ENCODE measurements at regions not wholly inside any gene's neighbourhood (a gene's known extent, or its start where the extent isn't known, plus 50 kb on each side); places are given as distances from the start of the nearest gene placed in this dataset.

DNA sequence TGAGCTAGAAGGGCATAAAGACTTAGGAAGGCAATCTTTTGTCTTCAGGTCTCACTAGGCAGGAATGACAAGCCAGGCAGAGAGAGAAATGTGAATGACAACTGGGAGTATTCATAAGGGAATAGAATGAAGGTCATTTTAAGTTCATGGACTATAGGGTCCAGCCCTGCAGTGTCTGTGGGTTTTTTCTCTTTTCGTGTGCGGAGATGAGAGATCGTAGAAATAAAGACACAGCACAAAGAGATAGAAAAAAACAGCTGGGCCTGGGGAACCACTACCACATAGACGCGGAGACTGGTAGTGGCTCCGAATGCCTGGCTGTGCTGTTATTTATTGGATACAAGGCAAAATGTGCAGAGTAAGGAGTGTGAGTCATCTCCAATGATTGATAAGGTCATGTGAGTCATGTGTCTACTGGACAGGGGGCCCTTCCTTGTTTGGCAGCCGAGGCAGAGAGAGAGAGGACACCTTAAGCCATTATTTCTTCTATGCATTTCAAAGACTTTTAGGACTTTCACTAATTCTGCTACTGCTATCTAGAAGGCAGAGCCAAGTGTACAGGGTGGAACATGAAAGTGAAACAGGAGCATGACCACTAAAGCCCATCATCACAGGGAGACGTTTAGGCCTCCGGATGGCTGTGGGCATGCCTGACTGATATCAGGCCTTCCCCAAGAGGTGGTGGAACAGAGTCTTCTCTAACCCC lies 921.8 kb upstream of the PCDH10 start:
- no peak for TF ChIP-seq POLR2A (IDR thresholded peaks at IDR 0.05; ENCODE audit: low read length)
- TF ChIP-seq GATA1 (IDR thresholded peaks at IDR 0.05; ENCODE audit: low read depth, low read length) = no peak
